ENCODE measurements at regions not wholly inside any gene's neighbourhood (a gene's known extent, or its start where the extent isn't known, plus 50 kb on each side); places are given as distances from the start of the nearest gene placed in this dataset.

DNA sequence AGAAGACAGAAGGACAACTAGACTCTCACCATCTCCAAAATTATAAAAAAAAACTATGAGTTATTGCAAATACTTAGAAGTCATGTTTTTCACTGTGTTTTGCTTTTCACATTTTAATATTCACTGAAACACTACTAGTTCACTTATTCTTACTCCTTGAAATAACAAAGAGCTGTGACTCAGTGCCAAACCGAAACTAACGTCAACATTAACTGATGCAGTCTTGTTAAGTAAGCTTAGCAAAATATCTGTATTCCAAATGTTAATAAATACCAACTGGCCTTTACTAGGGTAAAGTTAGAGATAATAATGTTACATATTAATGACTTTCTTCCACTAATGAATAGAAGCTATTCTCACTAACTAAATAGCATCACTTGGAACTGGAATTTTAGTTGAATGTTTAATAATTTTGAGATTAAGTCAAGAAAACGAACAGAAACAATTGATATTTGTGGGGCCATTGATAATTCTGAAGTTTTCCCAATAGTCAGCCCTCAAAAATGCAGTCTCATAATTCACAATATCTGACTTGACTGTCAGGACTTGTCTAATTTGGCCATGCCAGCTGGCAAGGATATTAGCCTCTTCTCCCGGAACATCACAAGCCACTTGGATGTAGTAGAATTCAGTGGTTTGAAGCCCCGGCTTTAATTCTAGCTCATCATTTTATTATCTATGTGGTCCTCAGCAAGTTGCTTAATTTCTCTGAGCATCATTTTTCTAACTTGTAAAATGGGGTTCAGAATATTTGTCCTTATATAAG, 230.1 kb upstream of the DDI1 start:
- TF ChIP-seq FOS (IDR thresholded peaks at IDR 0.05; ENCODE audit: borderline replicate concordance, insufficient read depth, low read length): peak; percentile 41
- no peak for TF ChIP-seq POLR2A (IDR thresholded peaks at IDR 0.05; ENCODE audit: low read depth, low read length)
- no peak for TF ChIP-seq GATA2 (IDR thresholded peaks at IDR 0.05; ENCODE audit: insufficient read depth, insufficient read length, low read depth, low read length)
- TF ChIP-seq POLR2AphosphoS5 (IDR thresholded peaks at IDR 0.05; ENCODE audit: insufficient read depth, low read depth, low read length): no peak
- no peak for TF ChIP-seq MAX (IDR thresholded peaks at IDR 0.05; ENCODE audit: insufficient read depth, insufficient read length)
- H3K4me2 ChIP-seq (ENCODE audit: insufficient read depth, low read length): peak overlapping the region; percentile 75
- FAIRE-seq: peak; percentile 15
- ChIA-PET CTCF (interaction anchor here (0.8 to 1.6 kb wide), 6 partner anchors 15 to 344 kb away, joined by 3 to 7 read pairs (median 4); no protein-coding TSS in a partner anchor), POLR2A (no interaction called here)
- H3K27me3 ChIP-seq (ENCODE audit: control insufficient read depth in 2 of 2, insufficient read depth in 2 of 2, low read length in 2 of 2): no peaks in the 10 kb centered on the region
- intact Hi-C loops (cut with micrococcal nuclease): loop anchor here (10.0 kb wide), 1 partner anchor 182 kb away; no protein-coding TSS in a partner anchor
- peak; percentile 86 for DNase-seq (ENCODE audit: low read depth, low spot score)
- H3K9ac ChIP-seq (replicated peaks; ENCODE audit: extremely low read depth, insufficient read depth, low read length): peak overlapping the region; percentile 24
- no TSS peak for BruUV-seq (replicated peaks)
- peaks cover 9% of the 10 kb centered on the region for H3K4me1 ChIP-seq (ENCODE audit: control insufficient read depth, extremely low read depth, insufficient read depth, low read length)
- dilution Hi-C loops (cut with MboI; ENCODE audit: extremely low pct_ligation_motif_present, low sequenced_read_pairs): no loop called here
- no peaks in the 10 kb centered on the region for H3K9me3 ChIP-seq (replicated peaks; ENCODE audit: control insufficient read depth, insufficient read depth, low read length)
- no peak overlapping the region for H3K27ac ChIP-seq (ENCODE audit: insufficient read depth, low read depth, low read length)
- H2AFZ ChIP-seq (ENCODE audit: low read depth, low read length): peak overlapping the region; percentile 49
- peak overlapping the region in 1 of 3 experiments; percentile 34 for H3K4me3 ChIP-seq (replicated peaks in 1 of 3; ENCODE audit: insufficient read depth in 1 of 3, low read depth in 1 of 3, low read length in 3 of 3)
- H3K36me3 ChIP-seq (ENCODE audit: control insufficient read depth in 2 of 2, extremely low read depth in 1 of 2, insufficient read depth in 2 of 2, low read length in 2 of 2): no peaks in the 10 kb centered on the region
- H3K9me1 ChIP-seq (replicated peaks; ENCODE audit: control insufficient read depth, extremely low read depth, insufficient read depth, low read length): no peaks in the 10 kb centered on the region
- H4K20me1 ChIP-seq (replicated peaks; ENCODE audit: control insufficient read depth, extremely low read depth, insufficient read depth, low read length): no peaks in the 10 kb centered on the region
- H3K79me2 ChIP-seq (ENCODE audit: control insufficient read depth, insufficient read depth, low read length): no peaks in the 10 kb centered on the region

- Histone ChIP-seq H3K4me2 (ENCODE audit: insufficient read depth, low read length) (no peak overlapping the region), H3K9me1 (replicated peaks; ENCODE audit: control insufficient read depth, extremely low read depth, insufficient read depth, low read length) (no peaks in the 10 kb centered on the region)
Measured at GRCh38 chr11:103807806-103808205, 228.6 kb upstream of the DDI1 start.

More at GRCh38 chr11:103807806-103808205, 228.6 kb upstream of the DDI1 start:
- Histone ChIP-seq H3K36me3 (ENCODE audit: control insufficient read depth in 2 of 2, extremely low read depth in 1 of 2, insufficient read depth in 2 of 2, low read length in 2 of 2) (no peaks in the 10 kb centered on the region), H3K27me3 (ENCODE audit: control insufficient read depth in 2 of 2, insufficient read depth in 2 of 2, low read length in 2 of 2) (no peaks in the 10 kb centered on the region), H3K4me3 (replicated peaks in 1 of 3; ENCODE audit: insufficient read depth in 1 of 3, low read depth in 1 of 3, low read length in 3 of 3) (no peak overlapping the region), H4K20me1 (replicated peaks; ENCODE audit: control insufficient read depth, extremely low read depth, insufficient read depth, low read length) (no peaks in the 10 kb centered on the region), H3K4me1 (ENCODE audit: control insufficient read depth, extremely low read depth, insufficient read depth, low read length) (peaks cover 9% of the 10 kb centered on the region), H3K79me2 (ENCODE audit: control insufficient read depth, insufficient read depth, low read length) (no peaks in the 10 kb centered on the region), H3K9ac (replicated peaks; ENCODE audit: extremely low read depth, insufficient read depth, low read length) (no peak overlapping the region), H3K9me3 (replicated peaks; ENCODE audit: control insufficient read depth, insufficient read depth, low read length) (no peaks in the 10 kb centered on the region), H3K27ac (ENCODE audit: insufficient read depth, low read depth, low read length) (no peak overlapping the region), H2AFZ (ENCODE audit: low read depth, low read length) (no peak overlapping the region)
- no TSS peak for BruUV-seq (replicated peaks)
- POLR2A ChIA-PET: no interaction called here
- intact Hi-C loops (cut with micrococcal nuclease): loop anchor here (10.0 kb wide), 1 partner anchor 183 kb away; no protein-coding TSS in a partner anchor
- dilution Hi-C loops (cut with MboI; ENCODE audit: extremely low pct_ligation_motif_present, low sequenced_read_pairs): no loop called here
- FAIRE-seq (no peak), DNase-seq (ENCODE audit: low read depth, low spot score) (no peak)
- CTCF ChIA-PET: no interaction called here
- no peak for TF ChIP-seq POLR2A (IDR thresholded peaks at IDR 0.05; ENCODE audit: low read depth, low read length)
- no peak for TF ChIP-seq POLR2AphosphoS5 (IDR thresholded peaks at IDR 0.05; ENCODE audit: insufficient read depth, low read depth, low read length)
- no peak for TF ChIP-seq EZH2 (IDR thresholded peaks at IDR 0.05; ENCODE audit: borderline replicate concordance, low read depth, low read length, severe bottlenecking)
- TF ChIP-seq MYC (IDR thresholded peaks at IDR 0.05; ENCODE audit: low read depth, low read length): no peak
- TF ChIP-seq FOS (IDR thresholded peaks at IDR 0.05; ENCODE audit: borderline replicate concordance, insufficient read depth, low read length): no peak
- no peak for TF ChIP-seq MAX (IDR thresholded peaks at IDR 0.05; ENCODE audit: insufficient read depth, insufficient read length)
- no peak for TF ChIP-seq CTCF (IDR thresholded peaks at IDR 0.05; ENCODE audit: extremely low read depth in 1 of 2, insufficient read depth in 1 of 2, low read depth in 1 of 2, low read length in 2 of 2)
- no peak for TF ChIP-seq GATA2 (IDR thresholded peaks at IDR 0.05; ENCODE audit: insufficient read depth, insufficient read length, low read depth, low read length)
- no peak for TF ChIP-seq JUN (IDR thresholded peaks at IDR 0.05; ENCODE audit: borderline replicate concordance, insufficient read depth, insufficient read length, low read depth)
